ENCODE measurements at regions not wholly inside any gene's neighbourhood (a gene's known extent, or its start where the extent isn't known, plus 50 kb on each side); places are given as distances from the start of the nearest gene placed in this dataset.

DNA sequence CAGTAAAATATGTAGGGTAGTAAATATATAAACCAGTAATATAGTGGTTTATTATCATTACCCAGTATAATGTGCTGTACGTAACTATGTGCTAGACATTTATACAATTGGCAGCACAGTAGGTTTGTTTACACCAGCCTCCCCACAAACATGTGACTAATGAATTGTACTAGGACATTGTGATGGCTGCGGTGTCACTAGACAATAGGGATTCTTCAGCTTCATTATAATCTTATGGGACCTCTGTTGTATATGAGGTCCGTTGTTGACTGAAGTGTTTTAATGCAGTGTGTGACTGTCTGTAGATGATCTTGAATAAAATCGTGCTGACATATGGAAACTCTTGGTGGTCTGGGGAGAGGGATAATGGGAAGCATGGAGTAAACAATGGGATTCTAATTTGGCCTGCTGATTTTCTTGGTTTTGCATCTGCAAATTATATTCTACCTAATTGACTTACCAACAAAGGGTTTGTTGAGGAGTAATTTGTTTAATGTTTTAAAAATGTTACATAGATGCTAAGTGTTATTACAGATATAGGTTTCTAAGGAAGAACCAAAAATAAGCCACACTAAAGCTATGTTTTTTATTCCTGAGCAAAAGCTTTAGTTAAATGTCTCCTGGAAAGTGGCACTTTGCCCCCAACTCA lies 496.5 kb upstream of the TBL1XR1 start:
- H2AK5ac ChIP-seq (ENCODE audit: low read depth, low read length), result no peak overlapping the region
- no peaks in the 10 kb centered on the region for H3K79me2 ChIP-seq (ENCODE audit: control insufficient read depth in 1 of 2, insufficient read depth in 2 of 2, low read length in 2 of 2)
- H4K20me1 ChIP-seq (replicated peaks in 1 of 2; ENCODE audit: control insufficient read depth in 1 of 2, insufficient read depth in 2 of 2, low read length in 2 of 2), result no peaks in the 10 kb centered on the region
- H3K4me1 ChIP-seq (replicated peaks in 1 of 4; ENCODE audit: control insufficient read depth in 3 of 4, insufficient read depth in 4 of 4, low read length in 3 of 4), result peaks cover 0 to 2% (median 0%) of the 10 kb centered on the region in 4 experiments; a peak in 1 of 7 replicates
- H2BK5ac ChIP-seq (ENCODE audit: low read depth, low read length), result no peak overlapping the region
- no peaks in the 10 kb centered on the region for H3K36me3 ChIP-seq (ENCODE audit: control insufficient read depth in 2 of 4, insufficient read depth in 4 of 4, low read length in 3 of 4)
- DNase-seq (ENCODE audit: low read depth in 1 of 2, low spot score in 2 of 2) (no peak), FAIRE-seq (no peak)
- ChIA-PET CTCF (ENCODE audit: partially characterized antibody) (interaction anchor here (0.9 kb wide), 1 partner anchor 163 kb away, joined by 3 read pairs; no protein-coding TSS in a partner anchor), POLR2A (ENCODE audit: partially characterized antibody) (no interaction called here)
- H4K5ac ChIP-seq (ENCODE audit: insufficient read length, low read depth, low read length), result no peak overlapping the region
- H2AFZ ChIP-seq (ENCODE audit: low read length), result peak overlapping the region; percentile 15; the same call in 1 of the 2 replicates
- no peak overlapping the region for H2BK20ac ChIP-seq (ENCODE audit: low read length)
- H3K27ac ChIP-seq (ENCODE audit: low read depth, low read length), result no peak overlapping the region
- no peak overlapping the region for H3K9ac ChIP-seq (replicated peaks in 1 of 4; ENCODE audit: extremely low read depth in 1 of 4, low read depth in 3 of 4, low read length in 3 of 4)
- H4K91ac ChIP-seq (replicated peaks; ENCODE audit: insufficient read length, low read length), result no peak overlapping the region
- H3K56ac ChIP-seq (replicated peaks; ENCODE audit: insufficient read length, low read depth, low read length), result no peak overlapping the region
- H3K23me2 ChIP-seq (ENCODE audit: low read depth, low read length), result no peaks in the 10 kb centered on the region
- H3K4me2 ChIP-seq (ENCODE audit: insufficient read depth in 1 of 2, low read depth in 2 of 2, low read length in 2 of 2), result no peak overlapping the region
- H3K23ac ChIP-seq (ENCODE audit: insufficient read length), result no peak overlapping the region
- WGBS, 2 experiments (ENCODE audit: extremely low coverage in 1 of 2, insufficient coverage in 1 of 2, insufficient read length in 1 of 2, insufficient replicate concordance in 2 of 2, low coverage in 1 of 2, low lambda C conversion rate in 2 of 2, missing lambda C conversion rate in 1 of 2), result 83% methylated on average over 4 of the region's 4 CpGs; no CpG with 5 or more reads in 1 of the 2 experiments
- H3K27me3 ChIP-seq (replicated peaks in 1 of 4; ENCODE audit: control insufficient read depth in 3 of 4, extremely low read depth in 1 of 4, insufficient read depth in 3 of 4, low read length in 3 of 4), result no peaks in the 10 kb centered on the region
- no peak overlapping the region for H3K4ac ChIP-seq (replicated peaks; ENCODE audit: insufficient read length, low read depth, low read length)
- no peak overlapping the region for H2BK120ac ChIP-seq (replicated peaks; ENCODE audit: low read depth, low read length)
- H3K4me3 ChIP-seq (ENCODE audit: extremely low read depth in 1 of 4, insufficient read depth in 2 of 4, low read depth in 3 of 4, low read length in 4 of 4), result no peak overlapping the region
- no peak overlapping the region for H4K8ac ChIP-seq (ENCODE audit: extremely low read depth, insufficient read depth, low read length)
- H3K18ac ChIP-seq (ENCODE audit: extremely low read depth, low read length), result no peak overlapping the region
- no peak overlapping the region for H2BK15ac ChIP-seq (ENCODE audit: low read length)
- H3K9me3 ChIP-seq (ENCODE audit: insufficient read depth in 2 of 2, low read depth in 1 of 2, low read length in 1 of 2), result no peaks in the 10 kb centered on the region
- H3K14ac ChIP-seq (ENCODE audit: insufficient read length), result no peak overlapping the region
- H3K79me1 ChIP-seq (ENCODE audit: low read depth, low read length), result no peaks in the 10 kb centered on the region
- H2BK12ac ChIP-seq (ENCODE audit: low read depth, low read length), result no peak overlapping the region
- TF ChIP-seq RBBP5 (IDR thresholded peaks at IDR 0.05; ENCODE audit: borderline replicate concordance, low read depth, low read length) (no peak), BRCA1 (IDR thresholded peaks at IDR 0.05; ENCODE audit: low read depth, low read length) (no peak), YY1 (IDR thresholded peaks at IDR 0.05; ENCODE audit: low read depth, low read length) (no peak), KDM1A (IDR thresholded peaks at IDR 0.05; ENCODE audit: borderline replicate concordance, low read length) (no peak), NANOG (IDR thresholded peaks at IDR 0.05; ENCODE audit: insufficient read depth, low read depth, low read length, poor library complexity, severe bottlenecking) (no peak), EP300 (IDR thresholded peaks at IDR 0.05; ENCODE audit: borderline replicate concordance in 1 of 2, low read depth in 2 of 2, low read length in 2 of 2) (no peak), POLR2A (IDR thresholded peaks at IDR 0.05; ENCODE audit: control extremely low read depth in 1 of 2, low read depth in 2 of 2, low read length in 2 of 2) (no peak), CBX8 (IDR thresholded peaks at IDR 0.05; ENCODE audit: borderline replicate concordance, low read depth, low read length) (no peak), TAF7 (optimal IDR thresholded peaks at IDR 0.05; ENCODE audit: borderline replicate concordance, low read depth, low read length) (no peak), FOSL1 (IDR thresholded peaks at IDR 0.05; ENCODE audit: insufficient read depth, low read depth, low read length) (no peak), GTF2F1 (IDR thresholded peaks at IDR 0.05; ENCODE audit: borderline replicate concordance, low read depth, low read length) (no peak)
- TF ChIP-seq, protein P1, sequence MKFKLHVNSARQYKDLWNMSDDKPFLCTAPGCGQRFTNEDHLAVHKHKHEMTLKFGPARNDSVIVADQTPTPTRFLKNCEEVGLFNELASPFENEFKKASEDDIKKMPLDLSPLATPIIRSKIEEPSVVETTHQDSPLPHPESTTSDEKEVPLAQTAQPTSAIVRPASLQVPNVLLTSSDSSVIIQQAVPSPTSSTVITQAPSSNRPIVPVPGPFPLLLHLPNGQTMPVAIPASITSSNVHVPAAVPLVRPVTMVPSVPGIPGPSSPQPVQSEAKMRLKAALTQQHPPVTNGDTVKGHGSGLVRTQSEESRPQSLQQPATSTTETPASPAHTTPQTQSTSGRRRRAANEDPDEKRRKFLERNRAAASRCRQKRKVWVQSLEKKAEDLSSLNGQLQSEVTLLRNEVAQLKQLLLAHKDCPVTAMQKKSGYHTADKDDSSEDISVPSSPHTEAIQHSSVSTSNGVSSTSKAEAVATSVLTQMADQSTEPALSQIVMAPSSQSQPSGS (IDR thresholded peaks at IDR 0.05; ENCODE audit: low read length), result no peak
